MCF 10A (cell line): ENCODE measurements at regions not wholly inside any gene's neighbourhood (a gene's known extent, or its start where the extent isn't known, plus 50 kb on each side); places are given as distances from the start of the nearest gene placed in this dataset.

Experiments used
- BruUV-seq: library from RNA; stranded (reverse); fragments of 400-500 nt; replicated peaks from 2 replicates; lab custom pipeline; 2021; lab: Mats Ljungman, UMichigan
- CTCF ChIA-PET: fragments of 300-600 bp; sonication (Branson Sonifier 250); formaldehyde crosslinking; extraction: SDS; loops from one replicate; lab custom pipeline; 2021; ENCODE audit warnings: antibody characterized with exemption, inconsistent platforms; lab: Yijun Ruan, JAX
- POLR2A ChIA-PET: fragments of 300-600, 350-650 bp; sonication (Branson Sonifier 250); formaldehyde crosslinking; extraction: SDS; loops from one replicate; lab custom pipeline; 2020; ENCODE audit warnings: antibody characterized with exemption, inconsistent platforms; lab: Yijun Ruan, JAX
- DNase-seq: peaks from one replicate; pipeline ENCODE4 v3.0.0-alpha.2; 2018; ENCODE audit not compliant: unreplicated experiment
- H3K27ac Mint-ChIP-seq: one replicate; pipeline ENCODE4 v1.8.0; 2022; ENCODE audit warnings: mild to moderate bottlenecking, low read depth, mixed read lengths; ENCODE audit not compliant: unreplicated experiment
- H3K27me3 Mint-ChIP-seq: one replicate; pipeline ENCODE4 v1.8.0; 2022; ENCODE audit warnings: mixed read lengths; ENCODE audit not compliant: insufficient read depth, unreplicated experiment
- H3K36me3 Mint-ChIP-seq: one replicate; pipeline ENCODE4 v1.8.0; 2022; ENCODE audit warnings: mild to moderate bottlenecking, moderate library complexity, mixed read lengths; ENCODE audit not compliant: insufficient read depth, unreplicated experiment
- H3K4me1 Mint-ChIP-seq: one replicate; pipeline ENCODE4 v1.8.0; 2022; ENCODE audit warnings: mixed read lengths; ENCODE audit not compliant: insufficient read depth, unreplicated experiment
- H3K4me3 Mint-ChIP-seq: one replicate; pipeline ENCODE4 v1.8.0; 2022; ENCODE audit warnings: mild to moderate bottlenecking, moderate library complexity, mixed read lengths; ENCODE audit not compliant: unreplicated experiment
- H3K9me3 Mint-ChIP-seq: one replicate; pipeline ENCODE4 v1.8.0; 2022; ENCODE audit warnings: mixed read lengths; ENCODE audit not compliant: unreplicated experiment
- intact Hi-C: fragments of 100-400 bp; cut with micrococcal nuclease; formaldehyde crosslinking; loops from 2 replicates; pipeline ENCODE4 v1.14.1; 2022
- TF ChIP-seq, protein P1 (sequence below): fragments of 200-600 bp; IDR thresholded peaks from one replicate; pipeline ENCODE4 v1.8.0; 2022; ENCODE audit warnings: antibody characterized with exemption, mild to moderate bottlenecking; ENCODE audit not compliant: unreplicated experiment

DNA sequence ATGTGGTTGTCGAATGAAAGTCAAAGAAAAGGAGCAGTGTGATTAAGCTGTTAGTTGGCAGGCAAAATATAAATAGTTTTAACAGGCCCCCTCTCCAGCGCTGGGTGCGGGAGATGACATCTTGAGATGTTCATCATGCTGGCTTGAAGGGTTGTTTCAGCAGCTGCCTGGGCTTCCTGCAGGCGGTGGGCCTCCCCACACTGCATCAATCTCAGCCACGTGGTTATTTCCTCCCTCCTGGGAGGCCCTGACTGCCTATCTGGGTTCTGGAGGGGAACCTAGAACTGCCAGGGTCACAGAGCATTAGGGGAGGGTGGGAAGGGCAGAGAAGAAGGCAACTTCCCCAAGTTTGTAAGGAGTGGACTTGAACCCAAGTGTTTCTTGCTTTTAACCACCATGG, 173.3 kb upstream of the SYT13 start:
- H3K27ac Mint-ChIP-seq, result no peak overlapping the region
- no peak for DNase-seq
- H3K36me3 Mint-ChIP-seq, result no peaks in the 10 kb centered on the region
- TF ChIP-seq, protein P1, sequence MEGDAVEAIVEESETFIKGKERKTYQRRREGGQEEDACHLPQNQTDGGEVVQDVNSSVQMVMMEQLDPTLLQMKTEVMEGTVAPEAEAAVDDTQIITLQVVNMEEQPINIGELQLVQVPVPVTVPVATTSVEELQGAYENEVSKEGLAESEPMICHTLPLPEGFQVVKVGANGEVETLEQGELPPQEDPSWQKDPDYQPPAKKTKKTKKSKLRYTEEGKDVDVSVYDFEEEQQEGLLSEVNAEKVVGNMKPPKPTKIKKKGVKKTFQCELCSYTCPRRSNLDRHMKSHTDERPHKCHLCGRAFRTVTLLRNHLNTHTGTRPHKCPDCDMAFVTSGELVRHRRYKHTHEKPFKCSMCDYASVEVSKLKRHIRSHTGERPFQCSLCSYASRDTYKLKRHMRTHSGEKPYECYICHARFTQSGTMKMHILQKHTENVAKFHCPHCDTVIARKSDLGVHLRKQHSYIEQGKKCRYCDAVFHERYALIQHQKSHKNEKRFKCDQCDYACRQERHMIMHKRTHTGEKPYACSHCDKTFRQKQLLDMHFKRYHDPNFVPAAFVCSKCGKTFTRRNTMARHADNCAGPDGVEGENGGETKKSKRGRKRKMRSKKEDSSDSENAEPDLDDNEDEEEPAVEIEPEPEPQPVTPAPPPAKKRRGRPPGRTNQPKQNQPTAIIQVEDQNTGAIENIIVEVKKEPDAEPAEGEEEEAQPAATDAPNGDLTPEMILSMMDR, result no peak
- peaks cover 61% of the 10 kb centered on the region for H3K27me3 Mint-ChIP-seq
- H3K4me3 Mint-ChIP-seq, result no peak overlapping the region
- ChIA-PET CTCF (interaction anchor here (0.7 kb wide), 1 partner anchor 88 kb away, joined by 3 read pairs; no protein-coding TSS in a partner anchor), POLR2A (no interaction called here)
- no peaks in the 10 kb centered on the region for H3K9me3 Mint-ChIP-seq
- H3K4me1 Mint-ChIP-seq, result peaks cover 13% of the 10 kb centered on the region
- intact Hi-C loops, result no loop called here
- no TSS peak for BruUV-seq

DNA sequence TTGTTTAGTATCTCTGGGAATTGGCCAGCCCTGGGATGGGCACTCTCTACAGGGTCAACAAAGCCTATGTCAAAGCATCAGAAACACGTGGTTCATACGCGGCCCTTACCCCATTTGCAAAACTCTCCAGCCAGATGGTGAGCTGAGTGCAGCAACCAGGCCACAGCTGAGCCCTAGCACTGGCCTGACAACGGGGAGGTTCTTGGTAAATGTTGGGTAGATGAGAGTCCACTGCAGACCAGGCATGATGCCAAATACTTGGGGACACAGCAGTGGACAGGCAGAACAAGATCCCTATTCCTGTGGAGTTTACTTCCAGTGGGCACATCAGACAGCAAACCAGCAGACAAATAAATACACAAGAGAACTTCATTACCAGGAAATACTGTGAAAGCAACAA, 172.1 kb upstream of the SYT13 start:
- Mint-ChIP-seq H3K27ac (no peak overlapping the region), H3K36me3 (no peaks in the 10 kb centered on the region), H3K4me1 (peaks cover 13% of the 10 kb centered on the region), H3K9me3 (no peaks in the 10 kb centered on the region), H3K4me3 (no peak overlapping the region), H3K27me3 (peaks cover 52% of the 10 kb centered on the region)
- ChIA-PET POLR2A (no interaction called here), CTCF (no interaction called here)
- TF ChIP-seq, protein P1, result no peak
- intact Hi-C loops, result no loop called here
- no peak for DNase-seq
- no TSS peak for BruUV-seq

DNA sequence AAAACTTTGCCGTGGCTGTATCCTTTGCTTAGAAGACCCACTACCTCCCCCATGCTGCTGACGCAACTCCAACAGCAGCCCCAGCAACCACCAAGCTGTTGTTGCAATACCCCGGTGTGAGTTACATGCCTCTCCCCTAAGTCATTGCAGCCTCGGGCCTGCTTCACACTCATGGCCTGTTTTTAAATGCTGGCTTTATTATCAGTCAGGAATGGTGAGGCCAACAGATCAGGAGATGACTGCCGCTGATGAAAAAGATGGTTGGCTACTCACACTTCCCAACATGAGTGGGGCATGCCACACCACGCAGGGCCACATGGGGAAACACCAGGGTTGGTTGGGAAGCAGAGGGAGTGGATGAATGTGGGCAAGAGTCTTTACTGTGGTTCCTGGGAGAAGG, 171.5 kb upstream of the SYT13 start:
- intact Hi-C loops, result no loop called here
- H3K36me3 Mint-ChIP-seq, result no peaks in the 10 kb centered on the region
- peaks cover 46% of the 10 kb centered on the region for H3K27me3 Mint-ChIP-seq
- H3K4me1 Mint-ChIP-seq, result peaks cover 13% of the 10 kb centered on the region
- BruUV-seq, result no TSS peak
- TF ChIP-seq, protein P1, result no peak
- ChIA-PET POLR2A (no interaction called here), CTCF (interaction anchor here (0.8 to 0.9 kb wide), 2 partner anchors 13 to 197 kb away, joined by 3 to 4 read pairs; no protein-coding TSS in a partner anchor)
- no peaks in the 10 kb centered on the region for H3K9me3 Mint-ChIP-seq
- peak; percentile 87 for DNase-seq
- H3K4me3 Mint-ChIP-seq, result no peak overlapping the region
- no peak overlapping the region for H3K27ac Mint-ChIP-seq

DNA sequence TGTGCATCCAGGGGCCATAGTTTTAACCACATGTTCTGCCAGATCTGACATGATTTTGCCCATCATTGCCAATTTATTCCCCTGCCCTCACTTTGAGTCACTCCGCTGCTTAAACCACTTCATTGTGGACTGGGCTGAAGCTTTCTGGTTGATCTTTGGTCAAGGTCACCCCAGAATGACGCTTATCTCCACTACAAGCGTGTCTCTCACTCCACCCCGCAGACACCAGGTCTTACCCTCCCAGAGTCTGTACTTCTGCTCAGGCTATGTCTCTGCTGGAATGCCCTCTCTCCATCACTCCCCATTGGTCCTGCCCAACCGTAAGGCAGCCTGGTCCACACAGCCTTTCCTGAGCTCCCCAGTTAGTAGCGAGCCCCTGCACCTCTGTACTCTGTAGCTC, 170.5 kb upstream of the SYT13 start:
- POLR2A ChIA-PET, result no interaction called here
- CTCF ChIA-PET, result no interaction called here
- TF ChIP-seq, protein P1, result no peak
- Mint-ChIP-seq H3K27ac (no peak overlapping the region), H3K4me3 (no peak overlapping the region), H3K27me3 (peaks cover 37% of the 10 kb centered on the region), H3K4me1 (peaks cover 13% of the 10 kb centered on the region), H3K9me3 (no peaks in the 10 kb centered on the region), H3K36me3 (no peaks in the 10 kb centered on the region)
- intact Hi-C loops, result no loop called here
- BruUV-seq, result no TSS peak
- no peak for DNase-seq
